C4-2B (cell line): ENCODE measurements at regions not wholly inside any gene's neighbourhood (a gene's known extent, or its start where the extent isn't known, plus 50 kb on each side); places are given as distances from the start of the nearest gene placed in this dataset.

ENCODE experiments used
- CTCF ChIP-seq: fragments of 450-650 bp; conservative IDR thresholded peaks from 2 replicates; pipeline ENCODE4 v1.5.1; 2017; ENCODE audit warnings: mild to moderate bottlenecking
- ZFX ChIP-seq: fragments of 450-650 bp; IDR thresholded peaks from 2 replicates; pipeline ENCODE4 v1.6.1; 2017

DNA sequence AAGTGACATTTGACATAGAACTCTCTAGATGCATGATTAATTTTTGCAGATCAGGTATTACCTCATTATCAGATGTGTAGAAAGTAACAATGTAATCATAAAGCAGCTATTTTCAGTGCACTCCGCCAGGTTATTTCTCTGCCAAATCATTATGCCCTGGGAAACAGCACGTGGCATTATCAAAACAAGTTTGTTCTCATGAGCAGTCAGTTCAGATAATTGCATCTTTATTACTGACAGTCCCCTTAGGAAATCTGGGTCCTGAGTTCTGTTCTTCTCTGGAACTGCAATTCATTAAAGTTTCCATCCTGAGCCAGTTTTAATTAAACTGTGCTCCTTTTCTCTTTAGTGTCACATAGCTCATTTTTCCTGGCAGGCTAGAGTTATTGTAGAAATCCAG lies 94.7 kb upstream of the KRR1 start:
- TF ChIP-seq CTCF (no peak), ZFX (no peak)
